ENCODE measurements at regions not wholly inside any gene's neighbourhood (a gene's known extent, or its start where the extent isn't known, plus 50 kb on each side); places are given as distances from the start of the nearest gene placed in this dataset.
"Not testable (repeated sequence)": the region's sequence is repeated elsewhere in the genome, so short reads cannot be mapped to it uniquely, and the experiment has no call there.

DNA sequence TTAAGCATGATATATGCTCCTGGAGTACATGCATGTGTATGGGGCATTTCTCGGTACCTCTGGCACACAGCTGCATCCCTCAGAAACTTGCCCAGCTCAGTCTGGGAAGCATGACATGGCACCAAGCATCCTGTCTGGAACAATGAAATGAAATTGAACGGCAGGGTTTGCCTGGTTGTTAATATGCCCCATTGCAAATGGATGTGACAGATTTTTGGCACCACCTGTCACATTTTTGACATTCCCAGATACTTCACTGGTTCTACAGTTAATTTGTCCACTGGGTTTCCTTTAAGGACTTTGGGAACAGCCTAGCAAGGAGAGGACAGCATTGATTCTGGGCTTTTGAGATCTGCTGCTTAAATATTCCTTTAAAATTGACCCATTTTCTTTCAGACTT is 305.8 kb downstream of the TSN start:
- DNase-seq (no peak), ATAC-seq (no peak)
- Mint-ChIP-seq H3K27me3 (no peaks in the 10 kb centered on the region), H3K4me1 (no peaks in the 10 kb centered on the region), H3K9me3 (no peaks in the 10 kb centered on the region), H3K27ac (no peak overlapping the region), H3K4me3 (no peak overlapping the region)

DNA sequence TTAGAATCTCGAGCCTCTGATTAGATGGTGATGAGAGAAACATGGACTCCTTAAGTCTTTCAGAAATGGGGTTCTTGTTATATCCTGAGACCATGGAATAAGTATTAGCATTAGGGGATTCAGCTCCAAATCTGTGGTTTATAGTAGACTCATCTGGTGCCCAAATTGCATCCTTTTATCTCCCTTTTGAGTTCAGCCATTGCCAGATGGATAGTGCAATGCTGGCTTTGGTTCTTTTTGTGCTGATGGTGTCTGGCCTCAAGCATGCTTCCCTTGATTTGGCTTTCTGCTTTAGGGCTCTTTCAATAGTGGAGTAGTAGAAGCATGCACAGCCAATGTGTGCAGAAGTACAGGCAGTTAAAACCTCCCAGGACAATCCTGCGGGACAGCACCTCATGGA is 306.4 kb downstream of the TSN start:
- H3K27ac Mint-ChIP-seq, result no peak overlapping the region
- H3K9me3 Mint-ChIP-seq, result no peaks in the 10 kb centered on the region

DNA sequence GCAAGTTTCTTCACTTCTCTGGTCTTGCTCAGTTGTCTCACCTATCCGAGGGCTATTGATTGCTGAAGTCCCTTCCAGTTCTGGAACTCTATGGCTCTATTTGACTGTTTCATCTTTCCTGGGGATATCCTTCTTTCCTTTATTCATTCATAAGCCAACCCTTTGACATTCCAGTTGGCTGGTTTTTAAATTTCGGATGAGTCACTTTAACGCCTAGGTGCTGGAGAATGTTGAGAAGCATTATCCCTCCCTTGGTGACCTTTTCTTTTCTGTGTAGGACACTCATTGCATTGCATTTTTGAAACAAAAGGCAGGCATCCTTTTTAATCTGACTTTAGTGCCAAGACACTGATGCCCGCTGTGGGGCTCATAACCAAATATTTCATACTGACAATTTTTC is 307.1 kb downstream of the TSN start:
- ATAC-seq (no peak), DNase-seq (no peak)
- no peaks in the 10 kb centered on the region for H3K27me3 Mint-ChIP-seq
- H3K4me3 Mint-ChIP-seq, result no peak overlapping the region
- no peaks in the 10 kb centered on the region for H3K4me1 Mint-ChIP-seq
- no peak overlapping the region for H3K27ac Mint-ChIP-seq
- no peaks in the 10 kb centered on the region for H3K9me3 Mint-ChIP-seq

More for the DNA sequence above, 306.4 kb downstream of the TSN start:
- Mint-ChIP-seq H3K4me1 (no peaks in the 10 kb centered on the region), H3K4me3 (no peak overlapping the region), H3K27me3 (no peaks in the 10 kb centered on the region)
- ATAC-seq, result no peak
- DNase-seq, result no peak

DNA sequence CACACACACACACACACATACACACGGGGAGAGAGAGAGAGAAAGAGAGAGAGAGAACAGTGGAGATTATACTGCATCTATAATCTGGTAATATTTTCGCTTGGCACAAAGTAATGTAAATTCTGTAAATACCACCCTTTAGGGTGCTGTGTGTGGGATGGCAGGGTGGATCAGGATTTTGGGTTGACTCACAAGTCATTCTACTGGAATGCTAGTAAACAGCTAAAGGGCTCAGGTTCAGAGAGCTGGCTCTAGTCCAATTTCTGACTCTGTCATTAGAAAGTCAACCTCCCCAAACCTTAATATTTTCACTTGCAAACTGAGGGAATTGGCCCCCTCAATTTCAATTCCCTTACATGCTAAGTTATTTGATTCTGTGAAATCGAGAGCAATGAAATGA is 308.3 kb downstream of the TSN start:
- H3K4me3 Mint-ChIP-seq, result no peak overlapping the region
- H3K9me3 Mint-ChIP-seq, result no peaks in the 10 kb centered on the region
- H3K27ac Mint-ChIP-seq, result no peak overlapping the region
- ATAC-seq (no peak), DNase-seq (no peak)
- no peaks in the 10 kb centered on the region for H3K27me3 Mint-ChIP-seq
- H3K4me1 Mint-ChIP-seq, result no peaks in the 10 kb centered on the region

DNA sequence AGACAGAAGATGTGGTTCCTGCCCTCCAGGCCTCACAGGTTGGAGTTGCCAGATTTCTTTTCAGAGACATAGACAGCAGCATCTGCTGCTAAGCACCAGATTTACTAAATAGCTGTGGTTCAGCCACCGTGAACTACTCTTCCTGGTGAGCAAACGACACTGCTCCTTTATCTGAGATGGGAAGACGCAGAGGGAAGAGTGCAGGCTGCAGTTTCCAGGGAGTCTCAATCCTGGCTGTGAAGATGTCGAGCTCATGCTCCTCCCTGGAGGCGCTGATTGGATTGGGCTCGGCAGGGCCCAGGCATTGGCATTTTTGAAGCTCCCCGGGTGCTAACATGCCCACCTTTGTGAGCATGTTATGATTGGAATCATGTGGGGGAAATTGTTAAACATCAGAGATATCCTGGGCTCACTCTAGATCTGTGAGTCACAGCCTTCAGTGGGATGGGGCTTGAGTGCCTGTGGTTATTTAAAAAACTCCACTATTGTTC is 314.8 kb downstream of the TSN start:
- ATAC-seq, result no peak
- Mint-ChIP-seq H3K9me3 (no peaks in the 10 kb centered on the region), H3K27ac (no peak overlapping the region), H3K4me3 (no peak overlapping the region), H3K4me1 (no peaks in the 10 kb centered on the region), H3K27me3 (no peaks in the 10 kb centered on the region)
- no peak for DNase-seq

DNA sequence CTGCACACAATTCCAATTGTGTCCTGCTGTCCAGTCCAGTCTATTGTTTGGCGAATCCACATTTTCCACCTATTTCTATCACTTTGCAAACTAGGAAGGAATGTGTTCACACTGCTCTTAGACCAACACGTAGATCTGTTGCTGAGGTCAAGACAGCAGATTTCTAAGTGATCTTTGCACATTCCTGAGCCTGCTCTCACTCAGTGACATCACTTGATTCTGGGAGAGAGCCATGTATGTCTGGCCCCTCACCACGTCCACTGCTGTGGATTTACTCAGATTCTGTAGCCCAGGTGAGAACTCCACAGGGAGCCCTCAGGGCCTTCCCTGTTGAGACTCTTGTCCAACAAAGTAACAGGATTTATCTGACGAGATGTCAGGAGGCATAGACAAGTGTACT is 317.2 kb downstream of the TSN start:
- Mint-ChIP-seq H3K4me1 (no peaks in the 10 kb centered on the region), H3K4me3 (no peak overlapping the region), H3K9me3 (no peaks in the 10 kb centered on the region), H3K27me3 (no peaks in the 10 kb centered on the region), H3K27ac (no peak overlapping the region)
- no peak for ATAC-seq
- no peak for DNase-seq

GRCh38 chr2:122074201-122074600 is 318.8 kb downstream of the TSN start:
- no peaks in the 10 kb centered on the region for H3K9me3 Mint-ChIP-seq
- H3K4me3 Mint-ChIP-seq, result no peak overlapping the region
- no peaks in the 10 kb centered on the region for H3K27me3 Mint-ChIP-seq
- no peak for DNase-seq
- ATAC-seq, result no peak
- no peak overlapping the region for H3K27ac Mint-ChIP-seq
- no peaks in the 10 kb centered on the region for H3K4me1 Mint-ChIP-seq

DNA sequence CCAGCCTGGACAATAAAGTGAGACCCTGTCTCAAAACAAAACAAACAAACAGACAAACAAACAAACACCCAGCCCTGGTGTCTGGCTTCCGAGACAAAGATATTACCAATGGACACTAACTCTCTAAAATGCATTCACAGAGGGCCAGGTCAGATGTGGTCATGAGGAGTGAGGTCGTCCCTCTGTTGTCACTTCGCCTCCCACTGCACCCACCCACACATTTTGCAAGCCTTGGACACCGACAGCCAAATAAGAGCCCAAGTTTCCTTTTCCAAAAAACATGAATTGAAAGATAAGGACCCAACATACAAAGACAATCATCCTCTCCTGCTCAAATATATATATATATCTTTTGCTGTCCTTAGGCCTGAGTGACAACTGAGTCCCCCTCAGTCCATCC is 319.9 kb downstream of the TSN start:
- Mint-ChIP-seq H3K27ac (no peak overlapping the region), H3K4me3 (no peak overlapping the region), H3K9me3 (no peaks in the 10 kb centered on the region), H3K27me3 (no peaks in the 10 kb centered on the region), H3K4me1 (no peaks in the 10 kb centered on the region)
- DNase-seq (no peak), ATAC-seq (no peak)

- no peak for ATAC-seq
- H3K27ac Mint-ChIP-seq, result no peak overlapping the region
- no peak for DNase-seq
- no peaks in the 10 kb centered on the region for H3K27me3 Mint-ChIP-seq
- no peaks in the 10 kb centered on the region for H3K4me1 Mint-ChIP-seq
- no peak overlapping the region for H3K4me3 Mint-ChIP-seq
- H3K9me3 Mint-ChIP-seq, result no peaks in the 10 kb centered on the region
Measured at GRCh38 chr2:122077114-122077513, 321.7 kb downstream of the TSN start.

DNA sequence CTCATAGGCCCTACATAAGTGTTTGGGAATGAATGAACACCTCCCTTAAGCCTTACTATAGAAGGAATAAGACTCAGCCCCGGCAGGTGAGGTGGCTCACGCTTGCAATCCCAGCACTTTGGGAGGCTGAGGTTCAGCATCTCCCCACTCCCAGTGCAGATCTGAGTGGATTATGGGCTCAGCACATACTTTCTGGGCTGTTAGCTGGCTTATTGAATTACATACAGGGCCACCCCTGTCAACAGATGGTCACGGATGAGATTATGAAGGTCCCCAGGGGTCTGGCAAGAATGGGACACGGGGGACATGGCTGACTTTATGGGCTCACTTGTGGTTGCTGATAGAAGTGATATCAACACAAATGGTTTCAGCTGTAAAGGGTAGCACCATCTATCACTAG is 322.3 kb downstream of the TSN start:
- H3K4me1 Mint-ChIP-seq, result no peaks in the 10 kb centered on the region
- no peaks in the 10 kb centered on the region for H3K27me3 Mint-ChIP-seq
- H3K9me3 Mint-ChIP-seq, result no peaks in the 10 kb centered on the region
- H3K27ac Mint-ChIP-seq, result no peak overlapping the region
- no peak overlapping the region for H3K4me3 Mint-ChIP-seq
- DNase-seq, result no peak
- no peak for ATAC-seq

DNA sequence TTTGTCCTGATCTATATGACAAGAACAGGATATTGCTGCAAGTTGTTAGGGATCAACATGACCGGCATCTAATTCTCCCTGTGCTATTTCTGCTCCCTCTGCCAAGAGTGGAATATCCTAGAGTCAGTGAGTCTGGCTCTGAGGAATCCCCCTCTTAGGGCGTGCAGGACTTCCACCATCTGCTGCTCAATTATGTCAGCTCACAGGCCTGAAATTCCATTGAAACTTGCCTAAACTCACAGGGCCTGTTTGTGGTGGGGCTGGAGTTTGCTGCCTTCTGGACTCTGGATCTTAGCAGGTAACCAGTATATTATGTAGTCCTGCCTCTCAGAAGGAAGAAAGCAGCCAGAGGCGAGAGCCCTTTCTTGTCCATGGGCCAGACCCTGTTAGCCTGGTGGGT is 323.0 kb downstream of the TSN start:
- no peak overlapping the region for H3K27ac Mint-ChIP-seq
- H3K4me1 Mint-ChIP-seq, result no peaks in the 10 kb centered on the region
- no peaks in the 10 kb centered on the region for H3K27me3 Mint-ChIP-seq
- no peaks in the 10 kb centered on the region for H3K9me3 Mint-ChIP-seq
- H3K4me3 Mint-ChIP-seq, result no peak overlapping the region
- no peak for DNase-seq
- ATAC-seq, result no peak

GRCh38 chr2:122079844-122080243 is 324.4 kb downstream of the TSN start:
- Mint-ChIP-seq H3K27ac (no peak overlapping the region), H3K9me3 (no peaks in the 10 kb centered on the region), H3K27me3 (no peaks in the 10 kb centered on the region), H3K4me3 (no peak overlapping the region), H3K4me1 (no peaks in the 10 kb centered on the region)
- ATAC-seq, result no peak
- DNase-seq, result no peak

DNA sequence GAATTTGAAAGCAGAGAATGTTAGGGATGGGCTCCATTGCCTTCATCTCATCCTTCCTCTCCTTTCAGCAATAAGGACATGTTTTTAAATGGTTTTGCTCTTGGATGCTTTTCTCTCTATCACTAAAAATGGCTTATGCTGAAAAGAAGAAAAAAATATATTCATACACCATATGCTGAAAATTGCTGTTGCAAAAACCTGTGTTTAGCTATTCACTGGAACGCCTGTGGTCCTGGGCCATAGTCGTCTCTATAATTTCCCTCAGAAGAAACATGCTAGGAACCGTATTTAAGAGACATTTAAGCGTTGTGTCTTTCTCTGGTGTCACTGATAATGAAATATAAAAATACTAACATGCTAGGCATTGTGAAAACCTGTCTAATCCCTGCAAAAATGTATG is 324.9 kb downstream of the TSN start:
- H3K4me1 Mint-ChIP-seq, result no peaks in the 10 kb centered on the region
- no peak overlapping the region for H3K4me3 Mint-ChIP-seq
- no peak overlapping the region for H3K27ac Mint-ChIP-seq
- DNase-seq (no peak), ATAC-seq (no peak)
- no peaks in the 10 kb centered on the region for H3K9me3 Mint-ChIP-seq
- H3K27me3 Mint-ChIP-seq, result no peaks in the 10 kb centered on the region

DNA sequence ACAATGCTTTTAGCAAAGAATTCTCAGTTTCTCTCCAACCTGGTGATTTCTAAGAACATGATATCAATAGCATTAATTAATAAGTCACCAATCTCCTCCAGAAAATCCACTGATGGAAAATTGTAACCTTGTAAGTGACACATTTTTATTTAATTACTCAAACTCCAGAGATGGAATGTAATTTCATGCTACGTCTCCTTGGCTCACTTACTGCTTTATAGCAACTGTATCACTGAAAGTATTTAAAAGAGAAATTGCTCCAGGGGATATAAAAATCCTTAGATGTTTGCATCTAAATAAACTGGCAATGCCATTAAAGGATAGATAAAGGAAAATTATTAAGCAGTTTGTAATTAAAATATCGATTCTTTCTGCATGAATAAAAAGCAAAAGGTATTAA is 325.4 kb downstream of the TSN start:
- H3K9me3 Mint-ChIP-seq, result no peaks in the 10 kb centered on the region
- H3K27me3 Mint-ChIP-seq, result no peaks in the 10 kb centered on the region
- H3K27ac Mint-ChIP-seq, result no peak overlapping the region
- no peaks in the 10 kb centered on the region for H3K4me1 Mint-ChIP-seq
- ATAC-seq (no peak), DNase-seq (no peak)
- H3K4me3 Mint-ChIP-seq, result no peak overlapping the region

GRCh38 chr2:122081751-122082150 is 326.3 kb downstream of the TSN start:
- DNase-seq (no peak), ATAC-seq (no peak)
- Mint-ChIP-seq H3K27ac (no peak overlapping the region), H3K27me3 (no peaks in the 10 kb centered on the region), H3K4me1 (no peaks in the 10 kb centered on the region), H3K9me3 (no peaks in the 10 kb centered on the region), H3K4me3 (no peak overlapping the region)

- no peak for ATAC-seq
Measured at GRCh38 chr2:122083256-122084048, 328.0 kb downstream of the TSN start.

GRCh38 chr2:122085672-122086071 is 330.2 kb downstream of the TSN start:
- not testable (repeated sequence) for ATAC-seq, H3K9me3 Mint-ChIP-seq, DNase-seq, H3K27me3 Mint-ChIP-seq, H3K4me3 Mint-ChIP-seq, H3K27ac Mint-ChIP-seq, H3K4me1 Mint-ChIP-seq

More at GRCh38 chr2:122083256-122084048, 328.0 kb downstream of the TSN start:
- DNase-seq, result no peak
- Mint-ChIP-seq H3K27ac (no peak overlapping the region), H3K4me3 (no peak overlapping the region), H3K27me3 (no peaks in the 10 kb centered on the region), H3K4me1 (no peaks in the 10 kb centered on the region), H3K9me3 (no peaks in the 10 kb centered on the region)

Measured in stimulated activated naive CD8-positive, alpha-beta T cell treated with anti-CD3 and anti-CD28 coated beads, Interleukin-15, amount 100 ng/mL, for 72 hours (primary cell).